GM19397 (cell line): ENCODE measurements at regions not wholly inside any gene's neighbourhood (a gene's known extent, or its start where the extent isn't known, plus 50 kb on each side); places are given as distances from the start of the nearest gene placed in this dataset.
"Not testable (repeated sequence)": the region's sequence is repeated elsewhere in the genome, so short reads cannot be mapped to it uniquely, and the experiment has no call there.

Experiments used
- ATAC-seq: cut with Tn5 transposase; IDR thresholded peaks from one replicate; pipeline ENCODE4 v1.9.1; 2021; ENCODE audit warnings: mild to moderate bottlenecking, moderate library complexity; ENCODE audit not compliant: unreplicated experiment

GRCh38 chr5:27821681-27822080 is 783.3 kb upstream of the CDH9 start:
- no peak for ATAC-seq

- no peak for ATAC-seq
These were observed 780.5 kb upstream of the CDH9 start for GRCh38 chr5:27818888-27819287.

GRCh38 chr5:27814983-27815382 is 776.6 kb upstream of the CDH9 start:
- ATAC-seq = no peak

- ATAC-seq = no peak
These were observed 775.9 kb upstream of the CDH9 start for GRCh38 chr5:27814286-27814685.

GRCh38 chr5:27810458-27810857 is 772.1 kb upstream of the CDH9 start:
- ATAC-seq = no peak

GRCh38 chr5:27797220-27797619 is 758.8 kb upstream of the CDH9 start:
- no peak for ATAC-seq

GRCh38 chr5:27788184-27788583 is 749.8 kb upstream of the CDH9 start:
- no peak for ATAC-seq

GRCh38 chr5:27784317-27784716 is 745.9 kb upstream of the CDH9 start:
- no peak for ATAC-seq

- no peak for ATAC-seq
These were observed 739.7 kb upstream of the CDH9 start for GRCh38 chr5:27778121-27778520.

GRCh38 chr5:27773636-27774035 is 735.2 kb upstream of the CDH9 start:
- no peak for ATAC-seq

GRCh38 chr5:27773166-27773565 is 734.8 kb upstream of the CDH9 start:
- no peak for ATAC-seq

GRCh38 chr5:27769748-27770402 is 731.5 kb upstream of the CDH9 start:
- ATAC-seq = no peak

- ATAC-seq = no peak
These were observed 710.5 kb upstream of the CDH9 start for GRCh38 chr5:27748847-27749246.

- not testable (repeated sequence) for ATAC-seq
These were observed 705.1 kb upstream of the CDH9 start for GRCh38 chr5:27743383-27743979.

- ATAC-seq = no peak
These were observed 704.4 kb upstream of the CDH9 start for GRCh38 chr5:27742805-27743204.

- no peak for ATAC-seq
These were observed 696.5 kb upstream of the CDH9 start for GRCh38 chr5:27734838-27735237.

- no peak for ATAC-seq
These were observed 694.9 kb upstream of the CDH9 start for GRCh38 chr5:27733237-27733636.

GRCh38 chr5:27727254-27727653 is 688.9 kb upstream of the CDH9 start:
- ATAC-seq = no peak

GRCh38 chr5:27722337-27722736 is 684.0 kb upstream of the CDH9 start:
- no peak for ATAC-seq

- no peak for ATAC-seq
These were observed 670.1 kb upstream of the CDH9 start for GRCh38 chr5:27708534-27708933.

- no peak for ATAC-seq
These were observed 668.4 kb upstream of the CDH9 start for GRCh38 chr5:27706832-27707231.

- no peak for ATAC-seq
These were observed 667.3 kb upstream of the CDH9 start for GRCh38 chr5:27705661-27706060.
